Thyroid gland (tissue), 4 donors: ENCODE measurements at regions not wholly inside any gene's neighbourhood (a gene's known extent, or its start where the extent isn't known, plus 50 kb on each side); places are given as distances from the start of the nearest gene placed in this dataset.

ENCODE experiments used
- DNase-seq, 2 donors: peaks; one replicate each; pipeline ENCODE4 v3.0.0-alpha.2; 2019
- H3K27ac ChIP-seq, 3 donors: fragments of 200-600 bp; sonication (generic); 1 replicate in 2 of 3; 2 replicates in 1 of 3; pipeline ENCODE4 v1.5.1; 2016 to 2019; ENCODE audit warnings: mild to moderate bottlenecking in 1 of 3, moderate library complexity in 1 of 3
- H3K27me3 ChIP-seq: fragments of 200-600 bp; sonication (generic); one replicate; pipeline ENCODE4 v1.5.1; 2019
- H3K36me3 ChIP-seq, 2 donors: fragments of 200-600 bp; sonication (generic); one replicate each; pipeline ENCODE4 v1.5.1; 2016 to 2019
- H3K4me1 ChIP-seq, 2 donors: fragments of 200-600 bp; sonication (generic); one replicate each; pipeline ENCODE4 v1.5.1; 2017 to 2019
- H3K4me3 ChIP-seq, 3 donors: fragments of 200-600 bp; sonication (generic); replicated peaks in 1 of 3; 1 replicate in 2 of 3; 2 replicates in 1 of 3; pipeline ENCODE4 v1.5.1; 2016; ENCODE audit warnings: mild to moderate bottlenecking in 1 of 3
- H3K9me3 ChIP-seq: fragments of 200-600 bp; sonication (generic); one replicate; pipeline ENCODE4 v1.5.1; 2017
- POLR2A ChIP-seq, 2 donors: fragments of 450-650 bp; IDR thresholded peaks; one replicate each; pipeline ENCODE4 v1.6.1; 2017; ENCODE audit warnings: antibody characterized with exemption in 2 of 2, mild to moderate bottlenecking in 2 of 2, moderate library complexity in 1 of 2
- whole genome bisulfite sequencing, 2 donors: methylation state at CpG; one replicate each; pipeline ENCODE4 v1.1.5; 2017; 5-methylcytosine and 5-hydroxymethylcytosine counted together
- intact Hi-C: fragments of 100-400 bp; cut with DNase I; formaldehyde crosslinking; loops from one replicate; pipeline ENCODE4 v1.15.1; 2023
- TF ChIP-seq, protein P1 (sequence below), 6 experiments: fragments of 200-600 bp in 3 of 6; fragments of 450-650 bp in 3 of 6; sonication (generic) in 3 of 6; IDR thresholded peaks; one replicate each; pipeline ENCODE4 v1.5.1; 2016 to 2019; ENCODE audit warnings: antibody characterized with exemption in 6 of 6, mild to moderate bottlenecking in 2 of 6, inconsistent platforms in 1 of 6, moderate library complexity in 1 of 6

DNA sequence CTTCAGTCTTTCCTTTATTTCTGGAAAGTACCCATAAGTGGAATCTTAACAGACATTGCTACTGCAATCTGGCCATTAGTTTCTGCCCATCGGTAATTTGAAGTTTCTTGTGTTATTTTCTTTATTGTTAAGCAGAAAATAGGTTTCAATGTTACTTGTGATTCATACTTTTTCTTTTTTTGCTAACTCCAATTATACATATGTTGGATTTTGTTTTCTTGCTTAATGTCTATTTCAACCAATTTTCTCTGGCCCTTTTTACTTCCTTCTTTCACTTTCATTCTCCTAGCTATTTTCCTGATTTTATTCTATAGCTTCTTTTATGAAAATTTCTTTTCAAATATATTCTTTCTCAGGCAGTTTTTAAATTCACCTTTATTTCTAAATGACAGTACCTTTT is 457.4 kb downstream of the TCERG1L start:
- Histone ChIP-seq H3K27me3 (no peaks in the 10 kb centered on the region), H3K36me3 (no peaks in the 10 kb centered on the region), H3K27ac (no peak overlapping the region), H3K4me1 (no peaks in the 10 kb centered on the region), H3K4me3 (no peak overlapping the region), H3K9me3 (no peaks in the 10 kb centered on the region)
- TF ChIP-seq, protein P1, sequence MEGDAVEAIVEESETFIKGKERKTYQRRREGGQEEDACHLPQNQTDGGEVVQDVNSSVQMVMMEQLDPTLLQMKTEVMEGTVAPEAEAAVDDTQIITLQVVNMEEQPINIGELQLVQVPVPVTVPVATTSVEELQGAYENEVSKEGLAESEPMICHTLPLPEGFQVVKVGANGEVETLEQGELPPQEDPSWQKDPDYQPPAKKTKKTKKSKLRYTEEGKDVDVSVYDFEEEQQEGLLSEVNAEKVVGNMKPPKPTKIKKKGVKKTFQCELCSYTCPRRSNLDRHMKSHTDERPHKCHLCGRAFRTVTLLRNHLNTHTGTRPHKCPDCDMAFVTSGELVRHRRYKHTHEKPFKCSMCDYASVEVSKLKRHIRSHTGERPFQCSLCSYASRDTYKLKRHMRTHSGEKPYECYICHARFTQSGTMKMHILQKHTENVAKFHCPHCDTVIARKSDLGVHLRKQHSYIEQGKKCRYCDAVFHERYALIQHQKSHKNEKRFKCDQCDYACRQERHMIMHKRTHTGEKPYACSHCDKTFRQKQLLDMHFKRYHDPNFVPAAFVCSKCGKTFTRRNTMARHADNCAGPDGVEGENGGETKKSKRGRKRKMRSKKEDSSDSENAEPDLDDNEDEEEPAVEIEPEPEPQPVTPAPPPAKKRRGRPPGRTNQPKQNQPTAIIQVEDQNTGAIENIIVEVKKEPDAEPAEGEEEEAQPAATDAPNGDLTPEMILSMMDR (IDR thresholded peaks at IDR 0.05), result no peak
- no peak for TF ChIP-seq POLR2A (IDR thresholded peaks at IDR 0.05)
- WGBS, 2 donors, result 79 to 82% methylated on average over 1 of the region's 1 CpG
- intact Hi-C loops, result no loop called here
- DNase-seq, result no peak

DNA sequence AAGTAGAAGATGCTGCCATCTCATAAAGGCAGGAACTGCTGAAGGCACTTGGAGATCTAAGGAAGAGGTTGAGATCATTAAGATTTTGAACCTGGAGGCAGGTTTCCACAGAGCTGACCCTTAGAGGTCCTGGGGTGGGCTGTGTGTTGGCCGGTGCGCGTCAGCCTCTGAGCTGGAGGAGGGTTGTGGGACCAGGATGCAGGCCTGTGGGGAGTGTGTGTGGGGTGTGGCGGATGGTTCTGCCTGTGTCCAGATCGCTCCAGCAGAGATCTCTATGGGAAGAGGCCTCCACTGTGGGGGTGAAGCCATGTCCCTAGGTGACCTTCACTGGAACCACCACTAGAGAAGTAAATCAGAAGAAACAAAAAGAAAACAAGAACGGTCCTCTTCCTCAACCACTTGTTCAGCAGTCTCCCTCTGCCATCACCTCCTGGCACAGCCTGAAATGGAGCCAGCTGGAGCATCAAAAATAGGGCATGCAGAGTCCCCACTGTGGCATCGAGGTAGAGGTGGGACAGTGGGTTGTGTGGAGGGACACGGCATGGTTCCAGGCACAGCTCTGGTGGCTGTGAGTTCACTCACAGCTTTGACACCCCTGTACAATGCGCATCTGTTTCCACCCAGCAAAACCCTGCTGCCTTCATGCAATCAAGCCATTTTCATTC is 453.8 kb downstream of the TCERG1L start:
- no peak for DNase-seq

DNA sequence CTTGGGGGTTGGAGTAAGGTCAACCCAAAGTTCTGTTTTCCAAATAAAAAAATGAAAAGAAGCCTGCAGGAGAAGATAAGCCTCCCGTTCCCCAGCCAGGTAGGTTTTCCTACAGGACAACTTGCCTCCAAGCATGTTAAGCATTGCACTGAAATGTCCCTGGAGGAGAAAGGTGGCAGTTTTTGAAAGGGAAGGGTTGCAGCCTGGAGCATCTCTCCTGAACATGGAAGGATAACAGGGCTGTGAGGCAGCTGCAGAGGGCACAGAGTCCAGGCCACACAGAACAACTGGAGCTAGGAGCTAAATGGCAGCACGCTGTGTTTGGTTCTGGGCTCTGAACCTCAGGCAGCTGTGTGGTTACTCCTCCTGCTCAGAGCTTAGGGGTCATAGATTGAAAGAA is 452.9 kb downstream of the TCERG1L start:
- Histone ChIP-seq H3K4me1 (no peaks in the 10 kb centered on the region), H3K4me3 (no peak overlapping the region), H3K27me3 (no peaks in the 10 kb centered on the region), H3K9me3 (no peaks in the 10 kb centered on the region), H3K27ac (no peak overlapping the region), H3K36me3 (no peaks in the 10 kb centered on the region)
- intact Hi-C loops, result no loop called here
- DNase-seq, result no peak
- 51 to 82% methylated on average over 2 of the region's 2 CpGs for WGBS, 2 donors
- no peak for TF ChIP-seq POLR2A (IDR thresholded peaks at IDR 0.05)
- TF ChIP-seq, protein P1 (IDR thresholded peaks at IDR 0.05), result no peak

More for the DNA sequence above, 453.8 kb downstream of the TCERG1L start:
- no peaks in the 10 kb centered on the region for H3K9me3 ChIP-seq
- WGBS, 2 donors, result 81 to 87% methylated on average over 9 of the region's 9 CpGs
- no peak for TF ChIP-seq POLR2A (IDR thresholded peaks at IDR 0.05)
- TF ChIP-seq, protein P1 (IDR thresholded peaks at IDR 0.05), result no peak
- no peaks in the 10 kb centered on the region for H3K27me3 ChIP-seq
- intact Hi-C loops, result no loop called here
- H3K4me1 ChIP-seq, result no peaks in the 10 kb centered on the region
- H3K4me3 ChIP-seq, result no peak overlapping the region
- no peak overlapping the region for H3K27ac ChIP-seq
- no peaks in the 10 kb centered on the region for H3K36me3 ChIP-seq

DNA sequence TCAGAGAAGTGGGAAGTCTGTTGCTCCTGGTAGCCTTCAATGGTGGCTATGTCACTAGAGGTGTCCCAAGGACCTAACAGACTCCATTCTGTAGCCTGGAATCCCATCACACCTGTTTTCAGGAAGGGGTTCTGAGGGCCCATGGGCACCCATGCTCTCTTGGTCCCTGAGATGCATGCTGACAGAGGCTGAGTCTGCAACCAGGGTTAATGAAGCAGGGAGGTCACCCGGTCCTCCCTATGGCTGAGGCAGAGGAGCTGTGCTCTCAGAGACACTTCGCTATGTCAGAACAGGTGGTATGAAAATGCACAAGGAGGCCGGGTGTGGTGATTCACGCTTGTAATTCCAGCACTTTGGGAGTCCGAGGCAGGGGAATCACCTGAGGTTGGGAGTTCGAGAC is 452.1 kb downstream of the TCERG1L start:
- intact Hi-C loops, result no loop called here
- DNase-seq, result no peak
- H3K27ac ChIP-seq, result no peak overlapping the region
- TF ChIP-seq, protein P1 (IDR thresholded peaks at IDR 0.05), result no peak
- no peak for TF ChIP-seq POLR2A (IDR thresholded peaks at IDR 0.05)
- no peaks in the 10 kb centered on the region for H3K36me3 ChIP-seq
- H3K4me1 ChIP-seq, result no peaks in the 10 kb centered on the region
- H3K27me3 ChIP-seq, result no peaks in the 10 kb centered on the region
- H3K9me3 ChIP-seq, result no peaks in the 10 kb centered on the region
- no peak overlapping the region for H3K4me3 ChIP-seq
- 87% methylated on average over 6 of the region's 6 CpGs for WGBS, 2 donors

DNA sequence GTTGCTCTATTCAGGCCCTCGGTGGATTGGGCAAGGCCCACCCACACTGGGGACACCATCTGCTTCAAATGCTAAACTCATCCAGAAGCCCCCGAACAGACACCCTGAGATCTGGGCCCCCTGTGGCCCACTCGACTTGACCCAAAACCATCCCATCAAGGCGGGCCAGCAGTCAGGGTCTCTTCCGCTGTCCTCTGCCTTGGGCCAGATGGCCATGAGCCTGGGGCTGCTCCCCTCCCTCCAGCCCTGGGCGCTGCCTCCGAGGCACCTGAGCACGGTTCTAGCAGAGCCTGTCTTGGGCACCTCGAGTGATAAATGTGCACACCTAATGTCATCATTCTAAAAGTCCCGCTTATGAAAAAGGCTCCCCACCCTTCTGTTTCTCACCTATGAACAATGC is 449.4 kb downstream of the TCERG1L start:
- Histone ChIP-seq H3K36me3 (no peaks in the 10 kb centered on the region), H3K9me3 (no peaks in the 10 kb centered on the region), H3K27me3 (no peaks in the 10 kb centered on the region), H3K27ac (no peak overlapping the region), H3K4me3 (no peak overlapping the region), H3K4me1 (no peaks in the 10 kb centered on the region)
- intact Hi-C loops, result no loop called here
- no peak for DNase-seq
- no peak for TF ChIP-seq POLR2A (IDR thresholded peaks at IDR 0.05)
- TF ChIP-seq, protein P1 (IDR thresholded peaks at IDR 0.05), result no peak
- 87 to 91% methylated on average over 8 to 10 of the region's 10 CpGs for WGBS, 2 donors
